Left ventricle myocardium inferior (tissue), 1 donor: ENCODE measurements at regions not wholly inside any gene's neighbourhood (a gene's known extent, or its start where the extent isn't known, plus 50 kb on each side); places are given as distances from the start of the nearest gene placed in this dataset.
A peak's percentile ranks its signal among the peaks of the same experiment; 100 is the strongest.

Experiments
- DNase-seq: peaks from one replicate; pipeline ENCODE4 v3.0.0-alpha.2; 2020
- H3K27ac ChIP-seq: fragments of 200-600 bp; replicated peaks from 2 replicates; pipeline ENCODE4 v1.8.0; 2021
- H3K27me3 ChIP-seq: fragments of 200-600 bp; 2 replicates; pipeline ENCODE4 v1.8.0; 2021; ENCODE audit warnings: low read depth
- H3K36me3 ChIP-seq: fragments of 200-600 bp; 2 replicates; pipeline ENCODE4 v1.8.0; 2021
- H3K4me1 ChIP-seq: fragments of 200-600 bp; 2 replicates; pipeline ENCODE4 v1.8.0; 2021
- H3K4me3 ChIP-seq: fragments of 200-600 bp; 2 replicates; pipeline ENCODE4 v1.8.0; 2021; ENCODE audit warnings: mild to moderate bottlenecking, moderate library complexity
- H3K9me3 ChIP-seq: fragments of 200-600 bp; replicated peaks from 2 replicates; pipeline ENCODE4 v1.8.0; 2021
- intact Hi-C: fragments of 100-400 bp; cut with micrococcal nuclease; formaldehyde crosslinking; loops from one replicate; pipeline ENCODE4 v1.11.0; 2022
- TF ChIP-seq, protein P1 (sequence below): fragments of 200-600 bp; IDR thresholded peaks from 2 replicates; pipeline ENCODE4 v1.8.0; 2021; ENCODE audit warnings: antibody characterized with exemption, mild to moderate bottlenecking, borderline replicate concordance
- donor health status: DM: no; HTN: yes; CAD: no; lungs with severe emphysema.

DNA sequence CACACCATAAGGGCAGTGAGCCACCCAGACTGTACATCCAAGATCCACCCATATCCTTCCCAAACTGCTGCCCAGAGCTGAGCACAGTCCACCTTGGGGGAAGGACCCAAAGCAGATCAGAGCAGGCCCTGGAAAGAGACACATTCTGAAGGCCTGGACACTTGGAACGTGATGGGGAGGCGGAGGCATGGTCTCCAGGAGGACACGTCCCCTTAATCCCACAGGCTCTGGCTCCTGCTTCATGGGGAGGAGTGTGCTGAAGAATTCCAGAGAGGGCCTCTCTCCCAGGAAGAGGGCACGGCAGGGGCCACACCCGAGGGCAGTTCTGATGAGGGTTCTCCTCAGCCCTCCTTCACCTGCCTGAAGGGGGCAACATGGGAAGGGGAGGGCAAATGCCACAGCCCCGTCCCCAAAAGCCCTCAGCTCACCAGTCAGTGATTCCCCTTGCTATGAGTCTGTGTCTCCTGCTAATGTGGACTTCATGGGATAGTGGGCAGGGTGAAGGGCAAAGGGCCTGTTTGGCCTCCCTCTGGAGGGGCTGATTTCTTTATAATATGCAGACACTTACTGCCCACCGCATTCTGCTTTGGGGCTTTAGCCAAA is 276.8 kb downstream of the ENC1 start:
- Histone ChIP-seq H3K4me3 (no peak overlapping the region), H3K36me3 (no peaks in the 10 kb centered on the region), H3K27ac (no peak overlapping the region), H3K4me1 (peaks cover 8% of the 10 kb centered on the region), H3K27me3 (no peaks in the 10 kb centered on the region), H3K9me3 (peaks cover 10% of the 10 kb centered on the region)
- TF ChIP-seq, protein P1, sequence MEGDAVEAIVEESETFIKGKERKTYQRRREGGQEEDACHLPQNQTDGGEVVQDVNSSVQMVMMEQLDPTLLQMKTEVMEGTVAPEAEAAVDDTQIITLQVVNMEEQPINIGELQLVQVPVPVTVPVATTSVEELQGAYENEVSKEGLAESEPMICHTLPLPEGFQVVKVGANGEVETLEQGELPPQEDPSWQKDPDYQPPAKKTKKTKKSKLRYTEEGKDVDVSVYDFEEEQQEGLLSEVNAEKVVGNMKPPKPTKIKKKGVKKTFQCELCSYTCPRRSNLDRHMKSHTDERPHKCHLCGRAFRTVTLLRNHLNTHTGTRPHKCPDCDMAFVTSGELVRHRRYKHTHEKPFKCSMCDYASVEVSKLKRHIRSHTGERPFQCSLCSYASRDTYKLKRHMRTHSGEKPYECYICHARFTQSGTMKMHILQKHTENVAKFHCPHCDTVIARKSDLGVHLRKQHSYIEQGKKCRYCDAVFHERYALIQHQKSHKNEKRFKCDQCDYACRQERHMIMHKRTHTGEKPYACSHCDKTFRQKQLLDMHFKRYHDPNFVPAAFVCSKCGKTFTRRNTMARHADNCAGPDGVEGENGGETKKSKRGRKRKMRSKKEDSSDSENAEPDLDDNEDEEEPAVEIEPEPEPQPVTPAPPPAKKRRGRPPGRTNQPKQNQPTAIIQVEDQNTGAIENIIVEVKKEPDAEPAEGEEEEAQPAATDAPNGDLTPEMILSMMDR: no peak
- intact Hi-C loops: no loop called here
- no peak for DNase-seq

- Histone ChIP-seq H3K4me1 (peaks cover 4% of the 10 kb centered on the region), H3K27me3 (no peaks in the 10 kb centered on the region), H3K27ac (peak overlapping the region; percentile 9), H3K9me3 (peaks cover 10% of the 10 kb centered on the region), H3K4me3 (no peak overlapping the region), H3K36me3 (no peaks in the 10 kb centered on the region)
- intact Hi-C loops: no loop called here
- TF ChIP-seq, protein P1: no peak
- DNase-seq: no peak
Observed at GRCh38 chr5:74361406-74362358, 278.8 kb downstream of the ENC1 start.

DNA sequence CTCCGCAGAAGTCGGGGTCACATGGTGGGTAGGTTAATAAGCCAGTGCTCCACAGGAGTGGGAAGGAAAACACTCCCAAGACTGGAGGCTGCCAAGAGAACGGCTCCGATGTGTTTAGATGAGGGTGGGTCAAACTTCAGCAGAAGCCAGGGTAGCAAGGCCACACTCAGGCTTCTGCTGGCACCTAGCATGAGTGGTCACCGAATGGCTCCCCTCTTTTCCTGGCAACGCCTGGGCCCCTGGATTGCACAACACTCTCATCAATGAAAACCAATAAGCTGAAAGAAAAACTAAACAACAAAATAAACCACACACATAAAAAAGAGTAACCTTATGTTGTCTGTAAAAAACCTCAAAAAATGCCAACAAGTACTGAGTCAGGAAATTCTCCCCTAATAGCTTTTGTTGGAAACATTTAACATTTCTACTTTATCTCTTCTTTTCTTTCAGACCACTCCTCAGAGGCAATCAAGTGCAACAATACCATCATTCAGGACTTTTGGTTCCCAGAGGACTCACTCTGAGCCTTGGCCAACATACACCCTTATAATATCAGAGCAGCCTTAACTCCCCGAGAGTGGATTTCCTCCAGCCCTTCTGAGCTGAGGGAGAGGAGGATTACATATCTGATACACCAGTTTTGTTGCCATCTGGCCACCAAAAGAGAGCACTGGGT is 279.9 kb downstream of the ENC1 start:
- intact Hi-C loops: no loop called here
- Histone ChIP-seq H3K4me3 (no peak overlapping the region), H3K9me3 (peaks cover 3% of the 10 kb centered on the region), H3K36me3 (no peaks in the 10 kb centered on the region), H3K27me3 (no peaks in the 10 kb centered on the region), H3K27ac (peak overlapping the region; percentile 48), H3K4me1 (peaks cover 4% of the 10 kb centered on the region)
- DNase-seq: no peak
- TF ChIP-seq, protein P1: no peak

GRCh38 chr5:74357827-74358226 is 282.7 kb downstream of the ENC1 start:
- Histone ChIP-seq H3K4me3 (no peak overlapping the region), H3K27ac (no peak overlapping the region), H3K4me1 (peaks cover 4% of the 10 kb centered on the region), H3K9me3 (no peaks in the 10 kb centered on the region), H3K36me3 (no peaks in the 10 kb centered on the region), H3K27me3 (no peaks in the 10 kb centered on the region)
- intact Hi-C loops: no loop called here
- TF ChIP-seq, protein P1: no peak
- no peak for DNase-seq

DNA sequence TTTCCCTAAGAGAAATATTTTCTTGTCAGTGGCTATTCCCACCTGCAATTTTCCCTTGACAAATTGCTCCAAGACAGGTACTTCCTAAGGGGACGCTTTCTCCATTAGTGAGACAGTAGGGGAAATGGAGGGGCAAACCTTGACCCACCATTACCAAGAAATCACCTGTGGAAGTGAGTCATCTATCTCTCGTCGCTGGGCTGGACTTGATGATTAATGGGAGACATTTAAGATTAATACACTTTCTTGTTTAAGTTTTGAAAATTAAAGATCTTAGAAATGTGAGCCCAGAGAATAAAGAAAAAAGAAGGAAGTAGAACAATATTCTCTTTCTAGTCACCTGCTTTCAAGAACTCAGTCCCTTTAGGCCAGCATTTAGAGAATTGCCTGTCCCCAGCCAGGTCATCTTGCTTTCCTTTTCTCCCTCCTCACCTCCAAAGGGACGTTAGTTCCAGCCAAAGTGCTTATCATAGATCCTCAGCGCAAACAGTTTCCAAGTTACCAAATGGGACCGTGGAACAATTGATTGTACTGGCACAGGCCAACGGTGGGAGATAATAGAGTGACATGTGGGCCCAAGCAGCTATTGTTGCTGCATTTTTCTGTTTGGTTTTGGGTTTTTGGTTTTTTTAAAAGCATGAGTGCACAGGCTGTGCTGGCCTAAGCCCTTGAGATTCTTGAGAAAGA is 284.4 kb downstream of the ENC1 start:
- TF ChIP-seq, protein P1: no peak
- intact Hi-C loops: no loop called here
- H3K27ac ChIP-seq: no peak overlapping the region
- H3K4me1 ChIP-seq: peaks cover 3% of the 10 kb centered on the region
- no peaks in the 10 kb centered on the region for H3K27me3 ChIP-seq
- DNase-seq: no peak
- no peak overlapping the region for H3K4me3 ChIP-seq
- H3K36me3 ChIP-seq: no peaks in the 10 kb centered on the region
- H3K9me3 ChIP-seq: no peaks in the 10 kb centered on the region
